H9 (cell line): ENCODE measurements at regions not wholly inside any gene's neighbourhood (a gene's known extent, or its start where the extent isn't known, plus 50 kb on each side); places are given as distances from the start of the nearest gene placed in this dataset.

Experiments used
- DNase-seq: peaks from one replicate; pipeline ENCODE4 v3.0.0-alpha.2; 2017
- H2AFZ ChIP-seq: one replicate; pipeline ENCODE4 v1.6.1; 2013; ENCODE audit warnings: mild to moderate bottlenecking, low read length, control low read depth, moderate library complexity
- H2AK5ac ChIP-seq: 2 replicates; pipeline ENCODE4 v1.6.1; 2013; ENCODE audit warnings: low read length, control low read depth, mixed read lengths; ENCODE audit not compliant: insufficient read length
- H2BK120ac ChIP-seq: one replicate; pipeline ENCODE4 v1.6.1; 2013; ENCODE audit warnings: low read depth, mild to moderate bottlenecking, low read length, control low read depth, inconsistent platforms; ENCODE audit not compliant: poor library complexity, severe bottlenecking
- H2BK12ac ChIP-seq: 2 replicates; pipeline ENCODE4 v1.6.1; 2013; ENCODE audit warnings: low read length, control low read depth, mixed read lengths, low read depth; ENCODE audit not compliant: insufficient read length
- H2BK15ac ChIP-seq: 2 replicates; pipeline ENCODE4 v1.6.1; 2013; ENCODE audit warnings: low read depth, low read length, control low read depth
- H2BK20ac ChIP-seq: one replicate; pipeline ENCODE4 v1.6.1; 2013; ENCODE audit warnings: low read depth, mild to moderate bottlenecking, low read length, control low read depth, inconsistent platforms; ENCODE audit not compliant: poor library complexity, severe bottlenecking
- H2BK5ac ChIP-seq: 2 replicates; pipeline ENCODE4 v1.6.1; 2013; ENCODE audit warnings: low read length, control low read depth, mixed read lengths; ENCODE audit not compliant: insufficient read length
- H3K14ac ChIP-seq: 2 replicates; pipeline ENCODE4 v1.6.1; 2013; ENCODE audit warnings: low read length, control low read depth; ENCODE audit not compliant: insufficient read depth
- H3K18ac ChIP-seq: 2 replicates; pipeline ENCODE4 v1.6.1; 2013; ENCODE audit warnings: low read depth, mild to moderate bottlenecking, mixed read lengths, low read length, control low read depth; ENCODE audit not compliant: insufficient read length
- H3K23ac ChIP-seq: 2 replicates; pipeline ENCODE4 v1.6.1; 2013; ENCODE audit warnings: low read length, control low read depth, mixed read lengths, low read depth; ENCODE audit not compliant: insufficient read length
- H3K23me2 ChIP-seq: 2 replicates; pipeline ENCODE4 v1.6.1; 2013; ENCODE audit warnings: low read depth, mild to moderate bottlenecking, mixed read lengths, low read length, control low read depth; ENCODE audit not compliant: insufficient read length, poor library complexity, severe bottlenecking
- H3K27ac ChIP-seq: 2 replicates; pipeline ENCODE4 v1.5.1; 2013; ENCODE audit warnings: low read length, control low read depth, mixed read lengths, low read depth; ENCODE audit not compliant: insufficient read length
- H3K27me3 ChIP-seq: 2 replicates; pipeline ENCODE4 v1.6.1; 2013; ENCODE audit warnings: low read length, control low read depth, inconsistent platforms; ENCODE audit not compliant: insufficient read depth
- H3K4ac ChIP-seq: 2 replicates; pipeline ENCODE4 v1.6.1; 2013; ENCODE audit warnings: low read depth, mild to moderate bottlenecking, control low read depth, inconsistent platforms, low read length, moderate library complexity
- H3K4me1 ChIP-seq: 2 replicates; pipeline ENCODE4 v1.6.1; 2013; ENCODE audit warnings: low read length, control low read depth, inconsistent platforms; ENCODE audit not compliant: insufficient read depth
- H3K4me2 ChIP-seq: 2 replicates; pipeline ENCODE4 v1.6.1; 2013; ENCODE audit warnings: low read length, control low read depth, mixed read lengths; ENCODE audit not compliant: insufficient read length, insufficient read depth
- H3K56ac ChIP-seq: 2 replicates; pipeline ENCODE4 v1.6.1; 2013; ENCODE audit warnings: low read depth, mild to moderate bottlenecking, mixed read lengths, low read length, control low read depth; ENCODE audit not compliant: insufficient read length
- H3K79me1 ChIP-seq: 2 replicates; pipeline ENCODE4 v1.6.1; 2013; ENCODE audit warnings: low read depth, mild to moderate bottlenecking, moderate library complexity, low read length, control low read depth, inconsistent platforms; ENCODE audit not compliant: insufficient read depth, poor library complexity, severe bottlenecking
- H3K79me2 ChIP-seq: 2 replicates; pipeline ENCODE4 v1.6.1; 2013; ENCODE audit warnings: low read length, control low read depth, inconsistent platforms; ENCODE audit not compliant: insufficient read depth
- H3K9ac ChIP-seq: 2 replicates; pipeline ENCODE4 v1.6.1; 2013; ENCODE audit warnings: low read length, control low read depth, mixed read lengths; ENCODE audit not compliant: insufficient read length; ENCODE audit errors: extremely low read depth
- H3K9me3 ChIP-seq: one replicate; pipeline ENCODE4 v1.6.1; 2013; ENCODE audit warnings: low read depth, low read length, inconsistent platforms; ENCODE audit not compliant: control insufficient read depth
- H3T11ph ChIP-seq: one replicate; pipeline ENCODE4 v1.6.1; 2013; ENCODE audit warnings: mild to moderate bottlenecking, low read length, control low read depth, inconsistent platforms
- H4K20me1 ChIP-seq: one replicate; pipeline ENCODE4 v1.6.1; 2013; ENCODE audit not compliant: control insufficient read depth, insufficient read length, insufficient read depth
- H4K5ac ChIP-seq: 2 replicates; pipeline ENCODE4 v1.6.1; 2013; ENCODE audit warnings: low read depth, mild to moderate bottlenecking, mixed read lengths, low read length, control low read depth; ENCODE audit not compliant: insufficient read length
- H4K8ac ChIP-seq: replicated peaks from 2 replicates; pipeline ENCODE4 v1.6.1; 2013; ENCODE audit warnings: low read length, control low read depth, mixed read lengths, low read depth; ENCODE audit not compliant: insufficient read length
- H4K91ac ChIP-seq: 2 replicates; pipeline ENCODE4 v1.6.1; 2013; ENCODE audit warnings: low read depth, mild to moderate bottlenecking, moderate library complexity, mixed read lengths, low read length, control low read depth; ENCODE audit not compliant: insufficient read length
- H3K27ac Mint-ChIP-seq, 3 experiments: 2 replicates in 2 of 3; 3 replicates in 1 of 3; pipeline ENCODE4 v1.8.0; 2020 to 2021; ENCODE audit warnings: mixed read lengths in 3 of 3, mild to moderate bottlenecking in 1 of 3, moderate library complexity in 1 of 3
- H3K27me3 Mint-ChIP-seq: 2 replicates; pipeline ENCODE4 v1.8.0; 2021; ENCODE audit warnings: low read depth, mild to moderate bottlenecking, moderate library complexity, mixed read lengths
- H3K36me3 Mint-ChIP-seq, 3 experiments: 2 replicates in 2 of 3; 3 replicates in 1 of 3; pipeline ENCODE4 v1.8.0; 2020 to 2021; ENCODE audit warnings: low read depth in 3 of 3, mixed read lengths in 3 of 3; ENCODE audit not compliant: insufficient read depth in 1 of 3
- H3K4me1 Mint-ChIP-seq, 2 experiments: 2 replicates each; pipeline ENCODE4 v1.8.0; 2020; ENCODE audit warnings: mixed read lengths in 2 of 2
- H3K4me3 Mint-ChIP-seq, 2 experiments: 2 replicates in 1 of 2; 3 replicates in 1 of 2; pipeline ENCODE4 v1.8.0; 2020 to 2021; ENCODE audit warnings: mild to moderate bottlenecking in 2 of 2, mixed read lengths in 2 of 2, moderate library complexity in 1 of 2
- H3K9me3 Mint-ChIP-seq, 2 experiments: 2 replicates in 1 of 2; 3 replicates in 1 of 2; pipeline ENCODE4 v1.8.0; 2020; ENCODE audit warnings: mild to moderate bottlenecking in 2 of 2, mixed read lengths in 2 of 2, moderate library complexity in 1 of 2
- CTCF ChIP-seq: fragments of 200-600 bp; sonication (generic); conservative IDR thresholded peaks from 3 replicates; pipeline ENCODE4 v1.8.0; 2021; ENCODE audit warnings: antibody characterized with exemption, mild to moderate bottlenecking
- WGBS: extraction: QIAGEN DNeasy Blood & Tissue Kit; methylation state at CpG from one replicate; pipeline ENCODE4 v1.1.7; 2013; ENCODE audit warnings: missing lambda C conversion rate, low lambda C conversion rate, mixed read lengths; ENCODE audit not compliant: insufficient read length; ENCODE audit errors: extremely low coverage; 5-methylcytosine and 5-hydroxymethylcytosine counted together

GRCh38 chr1:78291418-78291817 lies 199.4 kb upstream of the PTGFR start:
- Histone ChIP-seq H2BK20ac (no peak overlapping the region), H3K4me2 (no peak overlapping the region), H2BK5ac (no peak overlapping the region), H4K91ac (no peak overlapping the region), H3K9me3 (no peaks in the 10 kb centered on the region), H3K56ac (no peak overlapping the region), H3K27ac (no peak overlapping the region), H2AK5ac (no peak overlapping the region), H3K79me1 (no peaks in the 10 kb centered on the region), H3K23me2 (no peaks in the 10 kb centered on the region), H3K23ac (no peak overlapping the region), H3K79me2 (no peaks in the 10 kb centered on the region), H3K27me3 (no peaks in the 10 kb centered on the region), H2BK12ac (no peak overlapping the region), H3T11ph (no peak overlapping the region), H2AFZ (no peak overlapping the region), H3K9ac (no peak overlapping the region), H3K4me1 (no peaks in the 10 kb centered on the region), H2BK120ac (no peak overlapping the region), H3K18ac (no peak overlapping the region), H2BK15ac (no peak overlapping the region), H3K14ac (no peak overlapping the region), H4K8ac (no peak overlapping the region), H4K20me1 (no peaks in the 10 kb centered on the region), H3K4ac (no peak overlapping the region), H4K5ac (no peak overlapping the region)
- H3K9me3 Mint-ChIP-seq = peaks cover 4% of the 10 kb centered on the region in 2 experiments; a peak in 1 of 5 replicates
- TF ChIP-seq CTCF = no peak
- no peak overlapping the region for H3K4me3 Mint-ChIP-seq
- no CpG with 5 or more reads among the region's 2 CpGs for WGBS
- no peaks in the 10 kb centered on the region; a peak in 2 of 4 replicates for H3K4me1 Mint-ChIP-seq
- no peak overlapping the region for H3K27ac Mint-ChIP-seq
- H3K36me3 Mint-ChIP-seq = no peaks in the 10 kb centered on the region
- DNase-seq = no peak
- H3K27me3 Mint-ChIP-seq = peaks cover 3% of the 10 kb centered on the region; the same call in 1 of the 2 replicates
